Keratinocyte (primary cell): ENCODE measurements at regions not wholly inside any gene's neighbourhood (a gene's known extent, or its start where the extent isn't known, plus 50 kb on each side); places are given as distances from the start of the nearest gene placed in this dataset.

ENCODE experiments used
- DNase-seq: peaks from one replicate; pipeline ENCODE4 v3.0.0-alpha.2; 2011; ENCODE audit warnings: low read depth, missing footprints, low spot score
- FAIRE-seq: peaks from 2 replicates; lab custom pipeline; 2011; peaks lifted over from hg19 to GRCh38; lab: Jason Lieb, UNC
- H2AFZ ChIP-seq: 2 replicates; pipeline ENCODE4 v1.6.0; 2012; ENCODE audit warnings: low read length, control low read depth, inconsistent platforms; ENCODE audit not compliant: control insufficient read depth
- H3K27ac ChIP-seq: 2 replicates; pipeline ENCODE4 v1.5.1; 2011; ENCODE audit warnings: low read length; ENCODE audit not compliant: control insufficient read depth, insufficient read depth
- H3K27me3 ChIP-seq: 3 replicates; pipeline ENCODE4 v1.6.0; 2011; ENCODE audit warnings: low read length; ENCODE audit not compliant: control insufficient read depth, insufficient read depth; ENCODE audit errors: extremely low read depth
- H3K36me3 ChIP-seq, 2 experiments: 2 replicates in 1 of 2; 3 replicates in 1 of 2; pipeline ENCODE4 v1.5.1; 2011; ENCODE audit warnings: low read length in 2 of 2, mild to moderate bottlenecking in 1 of 2; ENCODE audit not compliant: control insufficient read depth in 2 of 2, insufficient read depth in 2 of 2; ENCODE audit errors: extremely low read depth in 1 of 2
- H3K4me1 ChIP-seq: 3 replicates; pipeline ENCODE4 v1.5.1; 2011; ENCODE audit warnings: low read length; ENCODE audit not compliant: control insufficient read depth, insufficient read depth; ENCODE audit errors: extremely low read depth
- H3K4me2 ChIP-seq: 3 replicates; pipeline ENCODE4 v1.6.0; 2011; ENCODE audit warnings: low read depth, low read length; ENCODE audit not compliant: control insufficient read depth, insufficient read depth; ENCODE audit errors: extremely low read depth
- H3K4me3 ChIP-seq, 3 experiments: fragments of 200-600 bp in 1 of 3; sonication (generic) in 1 of 3; 2 replicates in 2 of 3; 3 replicates in 1 of 3; pipeline ENCODE4 v1.5.1; 2011 to 2016; ENCODE audit warnings: low read length in 3 of 3, mild to moderate bottlenecking in 3 of 3, control low read depth in 2 of 3, inconsistent platforms in 1 of 3, low read depth in 1 of 3, mixed read lengths in 1 of 3, mixed run types in 1 of 3, moderate library complexity in 1 of 3; ENCODE audit not compliant: control insufficient read depth in 2 of 3, insufficient read depth in 2 of 3; ENCODE audit errors: extremely low read depth in 1 of 3
- H3K79me2 ChIP-seq: 2 replicates; pipeline ENCODE4 v1.6.0; 2012; ENCODE audit warnings: low read length; ENCODE audit not compliant: control insufficient read depth, insufficient read depth
- H3K9ac ChIP-seq: 3 replicates; pipeline ENCODE4 v1.6.0; 2011; ENCODE audit warnings: low read length; ENCODE audit not compliant: control insufficient read depth, insufficient read depth; ENCODE audit errors: extremely low read depth
- H3K9me1 ChIP-seq: 3 replicates; pipeline ENCODE4 v1.6.0; 2011; ENCODE audit warnings: low read length; ENCODE audit not compliant: control insufficient read depth, insufficient read depth; ENCODE audit errors: extremely low read depth
- H3K9me3 ChIP-seq: 2 replicates; pipeline ENCODE4 v1.5.1; 2012; ENCODE audit warnings: low read depth, low read length; ENCODE audit not compliant: control insufficient read depth
- H4K20me1 ChIP-seq: 3 replicates; pipeline ENCODE4 v1.6.0; 2011; ENCODE audit warnings: low read length; ENCODE audit not compliant: control insufficient read depth, insufficient read depth; ENCODE audit errors: extremely low read depth
- EZH2 ChIP-seq: IDR thresholded peaks from one replicate; pipeline ENCODE4 v1.6.1; 2012; ENCODE audit warnings: inconsistent platforms, mild to moderate bottlenecking, low read length, moderate library complexity
- dilution Hi-C: fragments of 300-500 bp; cut with MboI; formaldehyde crosslinking; loops from one replicate; pipeline ENCODE4 v1.7.0; 2020; ENCODE audit warnings: low sequenced_read_pairs; ENCODE audit not compliant: extremely low pct_ligation_motif_present
- TF ChIP-seq, protein P1 (sequence below), 3 experiments: IDR thresholded peaks in 1 of 3; conservative IDR thresholded peaks in 1 of 3; optimal IDR thresholded peaks in 1 of 3; 2 replicates in 2 of 3; 3 replicates in 1 of 3; pipeline versions ENCODE3 to v1.5.1; 2011; ENCODE audit warnings: low read length in 3 of 3, mild to moderate bottlenecking in 3 of 3, moderate library complexity in 2 of 3, control low read depth in 1 of 3, inconsistent platforms in 1 of 3; ENCODE audit not compliant: insufficient read depth in 2 of 3; ENCODE audit errors: extremely low read depth in 1 of 3

DNA sequence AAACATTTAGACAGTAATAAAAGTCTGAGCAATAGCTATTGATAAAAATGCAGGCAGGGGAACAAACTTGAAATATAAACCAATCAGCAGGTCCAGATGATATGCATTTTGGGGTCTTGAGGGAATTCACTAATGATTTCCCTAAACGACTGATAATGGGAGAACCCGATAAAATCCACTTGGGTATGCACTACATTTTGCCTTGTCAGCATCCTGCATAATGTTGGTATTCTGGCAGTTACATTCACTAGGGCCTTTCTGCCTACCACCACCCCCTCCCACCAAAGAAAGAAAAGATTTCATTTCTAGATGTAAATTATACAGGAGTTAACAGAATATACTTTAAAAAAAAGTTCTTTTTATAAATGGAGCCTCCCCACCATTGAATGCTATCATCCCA lies 63.5 kb upstream of the IL1RAPL2 start:
- Histone ChIP-seq H3K9me3 (no peaks in the 10 kb centered on the region), H3K9me1 (no peaks in the 10 kb centered on the region), H3K36me3 (no peaks in the 10 kb centered on the region), H3K27me3 (no peaks in the 10 kb centered on the region), H3K4me1 (no peaks in the 10 kb centered on the region), H3K4me2 (no peak overlapping the region), H3K79me2 (no peaks in the 10 kb centered on the region), H2AFZ (no peak overlapping the region), H3K4me3 (no peak overlapping the region), H3K27ac (no peak overlapping the region), H3K9ac (no peak overlapping the region), H4K20me1 (no peaks in the 10 kb centered on the region)
- dilution Hi-C loops, result no loop called here
- DNase-seq (no peak), FAIRE-seq (no peak)
- TF ChIP-seq, protein P1, sequence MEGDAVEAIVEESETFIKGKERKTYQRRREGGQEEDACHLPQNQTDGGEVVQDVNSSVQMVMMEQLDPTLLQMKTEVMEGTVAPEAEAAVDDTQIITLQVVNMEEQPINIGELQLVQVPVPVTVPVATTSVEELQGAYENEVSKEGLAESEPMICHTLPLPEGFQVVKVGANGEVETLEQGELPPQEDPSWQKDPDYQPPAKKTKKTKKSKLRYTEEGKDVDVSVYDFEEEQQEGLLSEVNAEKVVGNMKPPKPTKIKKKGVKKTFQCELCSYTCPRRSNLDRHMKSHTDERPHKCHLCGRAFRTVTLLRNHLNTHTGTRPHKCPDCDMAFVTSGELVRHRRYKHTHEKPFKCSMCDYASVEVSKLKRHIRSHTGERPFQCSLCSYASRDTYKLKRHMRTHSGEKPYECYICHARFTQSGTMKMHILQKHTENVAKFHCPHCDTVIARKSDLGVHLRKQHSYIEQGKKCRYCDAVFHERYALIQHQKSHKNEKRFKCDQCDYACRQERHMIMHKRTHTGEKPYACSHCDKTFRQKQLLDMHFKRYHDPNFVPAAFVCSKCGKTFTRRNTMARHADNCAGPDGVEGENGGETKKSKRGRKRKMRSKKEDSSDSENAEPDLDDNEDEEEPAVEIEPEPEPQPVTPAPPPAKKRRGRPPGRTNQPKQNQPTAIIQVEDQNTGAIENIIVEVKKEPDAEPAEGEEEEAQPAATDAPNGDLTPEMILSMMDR (optimal IDR thresholded peaks at IDR 0.05 in 1 of 3, IDR thresholded peaks at IDR 0.05 in 1 of 3, conservative IDR thresholded peaks at IDR 0.05 in 1 of 3; ENCODE audit: extremely low read depth in 1 of 3, insufficient read depth in 2 of 3, low read length in 3 of 3), result no peak
- TF ChIP-seq EZH2, result no peak

DNA sequence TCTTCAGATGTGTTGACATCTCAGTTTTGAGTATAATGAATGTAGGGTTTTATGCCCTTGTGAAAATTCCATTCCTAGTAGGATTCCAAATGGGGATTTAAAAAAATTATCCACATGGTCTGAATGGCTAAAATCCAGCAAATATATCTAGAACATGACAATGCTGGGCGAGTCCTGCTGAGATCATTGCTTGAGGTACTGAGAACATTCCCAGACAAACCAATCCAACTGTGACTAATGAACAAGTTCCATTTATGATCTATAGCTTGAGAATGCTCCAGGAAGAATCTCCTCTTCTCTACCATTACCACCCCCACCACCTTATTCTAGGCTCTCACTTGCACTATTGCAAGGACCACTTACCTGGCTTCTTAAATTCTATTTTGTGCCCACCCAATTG lies 77.2 kb upstream of the IL1RAPL2 start:
- Histone ChIP-seq H3K27ac (no peak overlapping the region), H3K27me3 (no peaks in the 10 kb centered on the region), H3K9me3 (no peaks in the 10 kb centered on the region), H3K9ac (no peak overlapping the region), H4K20me1 (no peaks in the 10 kb centered on the region), H3K4me2 (no peak overlapping the region), H3K9me1 (no peaks in the 10 kb centered on the region), H3K79me2 (no peaks in the 10 kb centered on the region), H3K36me3 (no peaks in the 10 kb centered on the region), H3K4me3 (no peak overlapping the region), H3K4me1 (no peaks in the 10 kb centered on the region), H2AFZ (no peak overlapping the region)
- FAIRE-seq (peak; percentile 55), DNase-seq (peak; percentile 28)
- TF ChIP-seq, protein P1 (optimal IDR thresholded peaks at IDR 0.05 in 1 of 3, IDR thresholded peaks at IDR 0.05 in 1 of 3, conservative IDR thresholded peaks at IDR 0.05 in 1 of 3; ENCODE audit: extremely low read depth in 1 of 3, insufficient read depth in 2 of 3, low read length in 3 of 3), result no peak
- TF ChIP-seq EZH2, result no peak
- dilution Hi-C loops, result no loop called here
